Liver (tissue), 8 donors: ENCODE measurements at regions not wholly inside any gene's neighbourhood (a gene's known extent, or its start where the extent isn't known, plus 50 kb on each side); places are given as distances from the start of the nearest gene placed in this dataset.

Source experiments
- DNase-seq: peaks from one replicate; pipeline ENCODE4 v3.0.0-alpha.2; 2017; ENCODE audit warnings: low spot score
- H3K27ac ChIP-seq, 2 donors: one replicate each; pipeline ENCODE4 v1.7.0; 2013; ENCODE audit warnings: inconsistent platforms in 2 of 2, low read length in 2 of 2, control low read depth in 1 of 2, low read depth in 1 of 2, mild to moderate bottlenecking in 1 of 2
- H3K27me3 ChIP-seq, 4 donors: one replicate each; pipeline versions ENCODE4 v1.6.1 to v1.7.0; 2013; ENCODE audit warnings: low read length in 3 of 4, inconsistent platforms in 1 of 4, mild to moderate bottlenecking in 1 of 4, moderate library complexity in 1 of 4; ENCODE audit not compliant: control insufficient read depth in 4 of 4, insufficient read depth in 4 of 4
- H3K36me3 ChIP-seq, 4 donors: one replicate each; pipeline versions ENCODE4 v1.6.1 to v1.7.0; 2013; ENCODE audit warnings: low read length in 3 of 4, mild to moderate bottlenecking in 3 of 4, low read depth in 1 of 4, moderate library complexity in 1 of 4; ENCODE audit not compliant: control insufficient read depth in 4 of 4, insufficient read depth in 3 of 4
- H3K4me1 ChIP-seq, 4 donors: one replicate each; pipeline versions ENCODE4 v1.6.1 to v1.7.0; 2013; ENCODE audit warnings: low read length in 3 of 4, mild to moderate bottlenecking in 3 of 4, moderate library complexity in 1 of 4; ENCODE audit not compliant: control insufficient read depth in 4 of 4, insufficient read depth in 4 of 4
- H3K4me3 ChIP-seq, 3 donors: one replicate each; pipeline versions ENCODE4 v1.6.1 to v1.7.0; 2013; ENCODE audit warnings: low read length in 3 of 3, control low read depth in 1 of 3, low read depth in 1 of 3, mild to moderate bottlenecking in 1 of 3
- H3K9ac ChIP-seq, 2 donors: one replicate each; pipeline ENCODE4 v1.7.0; 2013; ENCODE audit warnings: low read length in 2 of 2, mild to moderate bottlenecking in 2 of 2, moderate library complexity in 2 of 2, control low read depth in 1 of 2, low read depth in 1 of 2
- H3K9me3 ChIP-seq, 4 donors: one replicate each; pipeline versions ENCODE4 v1.6.1 to v1.7.0; 2013; ENCODE audit warnings: low read length in 3 of 4; ENCODE audit not compliant: control insufficient read depth in 4 of 4
- EGR1 ChIP-seq, 2 donors: IDR thresholded peaks; 2 replicates each; pipeline ENCODE4 v1.6.1; 2016 to 2018; ENCODE audit warnings: antibody characterized with exemption in 2 of 2, low read depth in 2 of 2
- FOXA1 ChIP-seq: IDR thresholded peaks from 2 replicates; pipeline ENCODE4 v1.6.1; 2016; ENCODE audit warnings: antibody characterized with exemption
- FOXA2 ChIP-seq: IDR thresholded peaks from 2 replicates; pipeline ENCODE4 v1.6.1; 2016; ENCODE audit warnings: antibody characterized with exemption
- GABPA ChIP-seq, 2 donors: IDR thresholded peaks in 1 of 2; conservative IDR thresholded peaks in 1 of 2; 2 replicates each; pipeline ENCODE4 v1.6.1; 2016; ENCODE audit warnings: antibody characterized with exemption in 2 of 2, mild to moderate bottlenecking in 1 of 2, moderate library complexity in 1 of 2
- HNF4A ChIP-seq, 2 donors: conservative IDR thresholded peaks; 2 replicates each; pipeline ENCODE4 v1.6.1; 2016; ENCODE audit warnings: antibody characterized with exemption in 2 of 2, mild to moderate bottlenecking in 2 of 2
- JUND ChIP-seq, 2 donors: IDR thresholded peaks; 2 replicates each; pipeline ENCODE4 v1.6.1; 2016; ENCODE audit warnings: antibody characterized with exemption in 2 of 2
- NR2F2 ChIP-seq: IDR thresholded peaks from 2 replicates; pipeline ENCODE4 v1.6.1; 2016; ENCODE audit warnings: antibody characterized with exemption
- RAD21 ChIP-seq, 2 donors: IDR thresholded peaks; 2 replicates each; pipeline ENCODE4 v1.6.1; 2016; ENCODE audit warnings: antibody characterized with exemption in 2 of 2, mild to moderate bottlenecking in 2 of 2
- RXRA ChIP-seq, 2 donors: IDR thresholded peaks; 2 replicates each; pipeline ENCODE4 v1.6.1; 2017 to 2018; ENCODE audit warnings: antibody characterized with exemption in 2 of 2, mild to moderate bottlenecking in 1 of 2
- SP1 ChIP-seq: IDR thresholded peaks from 2 replicates; pipeline ENCODE4 v1.6.1; 2018; ENCODE audit warnings: antibody characterized with exemption, mild to moderate bottlenecking
- TAF1 ChIP-seq: conservative IDR thresholded peaks from 2 replicates; pipeline ENCODE4 v1.6.1; 2016; ENCODE audit warnings: antibody characterized with exemption, mild to moderate bottlenecking
- YY1 ChIP-seq: IDR thresholded peaks from 2 replicates; pipeline ENCODE4 v1.6.1; 2016; ENCODE audit warnings: antibody characterized with exemption, mild to moderate bottlenecking
- WGBS: extraction: QIAGEN DNeasy Blood & Tissue Kit; methylation state at CpG from one replicate; pipeline ENCODE4 v1.1.7; 2013; 5-methylcytosine and 5-hydroxymethylcytosine counted together
- TF ChIP-seq, protein P1 (sequence below): fragments of 150-350 bp; IDR thresholded peaks from 2 replicates; pipeline ENCODE4 v1.5.1; 2017; ENCODE audit warnings: improper control_type of control experiment, low read depth, low read length; ENCODE audit not compliant: missing input control
- TF ChIP-seq, protein P2 (sequence below): IDR thresholded peaks from 2 replicates; pipeline ENCODE4 v1.6.1; 2016; ENCODE audit warnings: antibody characterized with exemption
- TF ChIP-seq, protein P3 (sequence below): IDR thresholded peaks from 2 replicates; pipeline ENCODE4 v1.6.1; 2016; ENCODE audit warnings: antibody characterized with exemption
- TF ChIP-seq, protein P4 (sequence below): IDR thresholded peaks from 2 replicates; pipeline ENCODE4 v1.6.1; 2016; ENCODE audit warnings: antibody characterized with exemption
- TF ChIP-seq, protein P5 (sequence below): IDR thresholded peaks from 2 replicates; pipeline ENCODE4 v1.6.1; 2016; ENCODE audit warnings: antibody characterized with exemption, mild to moderate bottlenecking
- donor health status: healthy.
- donor health status: healthy.
- donor health status: healthy.
- donor health status: healthy.
- donor health status: healthy.

DNA sequence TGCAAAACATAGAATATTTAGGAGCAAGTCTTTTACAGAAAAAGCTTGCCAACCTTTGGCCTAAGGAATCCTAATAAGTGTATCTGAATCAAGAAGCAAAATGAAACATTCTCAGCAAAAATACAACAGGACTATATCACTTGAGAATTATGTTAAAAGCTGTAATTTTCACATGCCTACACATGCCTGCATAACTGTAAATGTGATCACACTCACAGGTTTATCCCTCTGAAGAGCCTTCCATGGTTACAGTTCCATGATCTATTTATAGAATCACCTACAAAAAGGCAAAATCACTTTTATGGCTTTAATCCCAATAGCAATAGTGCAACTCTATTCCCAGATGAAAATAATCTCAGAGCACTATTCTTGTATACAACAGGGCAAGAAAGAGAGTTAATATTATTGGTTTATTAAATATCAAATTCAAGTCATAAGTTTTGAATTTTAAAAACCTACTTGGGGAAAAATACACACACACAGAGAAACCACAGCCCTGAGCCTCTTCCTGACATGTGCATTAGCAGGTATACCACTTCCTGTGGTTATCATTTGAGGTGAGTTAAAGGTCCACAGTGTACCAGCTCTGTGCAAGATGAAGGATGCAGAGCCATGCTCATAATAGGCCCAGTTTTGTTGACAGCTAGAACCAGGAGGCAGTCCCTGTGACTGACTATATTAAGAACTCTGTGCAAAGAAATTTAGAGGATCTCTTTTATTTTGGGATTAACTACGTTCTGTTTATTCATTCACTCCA lies 252.5 kb upstream of the TGFBR2 start:
- no peak overlapping the region for H3K4me3 ChIP-seq
- 81% methylated on average over 1 of the region's 1 CpG for whole genome bisulfite sequencing
- no peaks in the 10 kb centered on the region for H3K4me1 ChIP-seq
- TF ChIP-seq EGR1 (IDR thresholded peaks at IDR 0.05; ENCODE audit: low read depth in 2 of 2) (no peak), SP1 (peak; percentile 26)
- H3K36me3 ChIP-seq, result no peaks in the 10 kb centered on the region
- no peak for DNase-seq
- no peaks in the 10 kb centered on the region for H3K27me3 ChIP-seq
- H3K9ac ChIP-seq, result no peak overlapping the region
- no peak overlapping the region for H3K27ac ChIP-seq
- H3K9me3 ChIP-seq, result no peaks in the 10 kb centered on the region

DNA sequence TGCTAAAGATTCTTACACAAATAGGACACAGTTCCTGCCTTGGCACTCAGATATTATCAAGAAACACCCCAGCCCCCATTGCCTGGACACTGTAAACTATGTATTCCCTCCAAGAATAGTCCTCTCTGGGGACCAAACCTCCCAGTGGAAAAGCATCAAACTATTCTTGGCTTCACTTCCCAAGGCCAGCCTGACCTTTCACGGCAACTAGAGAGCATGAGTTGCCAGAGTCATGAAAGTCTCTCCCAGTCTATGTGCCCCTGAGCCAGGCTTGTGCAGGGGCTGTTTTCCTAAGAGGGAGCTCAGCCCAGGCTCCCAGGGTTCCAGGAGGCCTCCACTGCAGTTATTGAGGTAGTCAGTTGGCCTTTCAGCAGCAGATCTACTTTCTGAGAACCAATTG lies 251.9 kb upstream of the TGFBR2 start:
- Histone ChIP-seq H3K4me1 (no peaks in the 10 kb centered on the region), H3K27ac (no peak overlapping the region), H3K4me3 (no peak overlapping the region), H3K36me3 (no peaks in the 10 kb centered on the region), H3K9ac (no peak overlapping the region), H3K9me3 (no peaks in the 10 kb centered on the region), H3K27me3 (no peaks in the 10 kb centered on the region)
- 80% methylated on average over 1 of the region's 1 CpG for WGBS
- no peak for DNase-seq
- TF ChIP-seq, protein P1, sequence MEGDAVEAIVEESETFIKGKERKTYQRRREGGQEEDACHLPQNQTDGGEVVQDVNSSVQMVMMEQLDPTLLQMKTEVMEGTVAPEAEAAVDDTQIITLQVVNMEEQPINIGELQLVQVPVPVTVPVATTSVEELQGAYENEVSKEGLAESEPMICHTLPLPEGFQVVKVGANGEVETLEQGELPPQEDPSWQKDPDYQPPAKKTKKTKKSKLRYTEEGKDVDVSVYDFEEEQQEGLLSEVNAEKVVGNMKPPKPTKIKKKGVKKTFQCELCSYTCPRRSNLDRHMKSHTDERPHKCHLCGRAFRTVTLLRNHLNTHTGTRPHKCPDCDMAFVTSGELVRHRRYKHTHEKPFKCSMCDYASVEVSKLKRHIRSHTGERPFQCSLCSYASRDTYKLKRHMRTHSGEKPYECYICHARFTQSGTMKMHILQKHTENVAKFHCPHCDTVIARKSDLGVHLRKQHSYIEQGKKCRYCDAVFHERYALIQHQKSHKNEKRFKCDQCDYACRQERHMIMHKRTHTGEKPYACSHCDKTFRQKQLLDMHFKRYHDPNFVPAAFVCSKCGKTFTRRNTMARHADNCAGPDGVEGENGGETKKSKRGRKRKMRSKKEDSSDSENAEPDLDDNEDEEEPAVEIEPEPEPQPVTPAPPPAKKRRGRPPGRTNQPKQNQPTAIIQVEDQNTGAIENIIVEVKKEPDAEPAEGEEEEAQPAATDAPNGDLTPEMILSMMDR, result no peak
- TF ChIP-seq TAF1, result no peak
- TF ChIP-seq, protein P2, sequence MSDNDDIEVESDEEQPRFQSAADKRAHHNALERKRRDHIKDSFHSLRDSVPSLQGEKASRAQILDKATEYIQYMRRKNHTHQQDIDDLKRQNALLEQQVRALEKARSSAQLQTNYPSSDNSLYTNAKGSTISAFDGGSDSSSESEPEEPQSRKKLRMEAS, result no peak
- no peak for TF ChIP-seq RXRA (IDR thresholded peaks at IDR 0.05)
- TF ChIP-seq YY1, result no peak
- no peak for TF ChIP-seq JUND (IDR thresholded peaks at IDR 0.05)
- no peak for TF ChIP-seq NR2F2
- no peak for TF ChIP-seq GABPA (IDR thresholded peaks at IDR 0.05 in 1 of 2, conservative IDR thresholded peaks at IDR 0.05 in 1 of 2)
- no peak for TF ChIP-seq RAD21 (IDR thresholded peaks at IDR 0.05)
- TF ChIP-seq, protein P3, sequence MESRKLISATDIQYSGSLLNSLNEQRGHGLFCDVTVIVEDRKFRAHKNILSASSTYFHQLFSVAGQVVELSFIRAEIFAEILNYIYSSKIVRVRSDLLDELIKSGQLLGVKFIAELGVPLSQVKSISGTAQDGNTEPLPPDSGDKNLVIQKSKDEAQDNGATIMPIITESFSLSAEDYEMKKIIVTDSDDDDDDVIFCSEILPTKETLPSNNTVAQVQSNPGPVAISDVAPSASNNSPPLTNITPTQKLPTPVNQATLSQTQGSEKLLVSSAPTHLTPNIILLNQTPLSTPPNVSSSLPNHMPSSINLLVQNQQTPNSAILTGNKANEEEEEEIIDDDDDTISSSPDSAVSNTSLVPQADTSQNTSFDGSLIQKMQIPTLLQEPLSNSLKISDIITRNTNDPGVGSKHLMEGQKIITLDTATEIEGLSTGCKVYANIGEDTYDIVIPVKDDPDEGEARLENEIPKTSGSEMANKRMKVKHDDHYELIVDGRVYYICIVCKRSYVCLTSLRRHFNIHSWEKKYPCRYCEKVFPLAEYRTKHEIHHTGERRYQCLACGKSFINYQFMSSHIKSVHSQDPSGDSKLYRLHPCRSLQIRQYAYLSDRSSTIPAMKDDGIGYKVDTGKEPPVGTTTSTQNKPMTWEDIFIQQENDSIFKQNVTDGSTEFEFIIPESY, result no peak
- no peak for TF ChIP-seq HNF4A (conservative IDR thresholded peaks at IDR 0.05)
- TF ChIP-seq FOXA2, result no peak
- TF ChIP-seq EGR1 (IDR thresholded peaks at IDR 0.05; ENCODE audit: low read depth in 2 of 2), result no peak
- no peak for TF ChIP-seq FOXA1
- no peak for TF ChIP-seq SP1

DNA sequence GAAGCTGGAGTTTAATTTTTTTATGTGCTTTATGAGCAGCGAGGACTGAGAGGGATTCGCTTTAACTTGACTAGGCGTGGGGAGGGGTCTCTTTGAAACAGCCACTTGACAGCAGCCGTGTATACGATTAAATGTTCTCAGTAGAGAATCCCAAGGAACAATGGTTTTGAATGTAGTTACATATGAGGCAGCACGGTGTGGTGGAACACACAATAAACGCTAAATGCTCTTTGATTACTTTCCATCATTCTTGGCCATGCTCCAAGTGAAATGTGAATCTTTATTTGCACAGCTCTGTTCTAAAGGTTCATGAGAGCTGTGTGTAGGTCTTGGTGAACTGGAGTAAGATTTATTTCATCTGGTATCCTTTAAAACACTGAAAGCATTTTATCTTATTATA lies 251.4 kb upstream of the TGFBR2 start:
- H3K36me3 ChIP-seq, result no peaks in the 10 kb centered on the region
- H3K9ac ChIP-seq, result no peak overlapping the region
- H3K27ac ChIP-seq, result no peak overlapping the region
- no peaks in the 10 kb centered on the region for H3K4me1 ChIP-seq
- DNase-seq, result no peak
- WGBS, result 74% methylated on average over 7 of the region's 7 CpGs
- H3K9me3 ChIP-seq, result no peaks in the 10 kb centered on the region
- H3K4me3 ChIP-seq, result no peak overlapping the region
- H3K27me3 ChIP-seq, result no peaks in the 10 kb centered on the region
- TF ChIP-seq FOXA1, result no peak
- TF ChIP-seq NR2F2, result no peak
- TF ChIP-seq, protein P4, sequence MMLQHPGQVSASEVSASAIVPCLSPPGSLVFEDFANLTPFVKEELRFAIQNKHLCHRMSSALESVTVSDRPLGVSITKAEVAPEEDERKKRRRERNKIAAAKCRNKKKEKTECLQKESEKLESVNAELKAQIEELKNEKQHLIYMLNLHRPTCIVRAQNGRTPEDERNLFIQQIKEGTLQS, result no peak
- TF ChIP-seq, protein P3, result no peak
- TF ChIP-seq, protein P5, sequence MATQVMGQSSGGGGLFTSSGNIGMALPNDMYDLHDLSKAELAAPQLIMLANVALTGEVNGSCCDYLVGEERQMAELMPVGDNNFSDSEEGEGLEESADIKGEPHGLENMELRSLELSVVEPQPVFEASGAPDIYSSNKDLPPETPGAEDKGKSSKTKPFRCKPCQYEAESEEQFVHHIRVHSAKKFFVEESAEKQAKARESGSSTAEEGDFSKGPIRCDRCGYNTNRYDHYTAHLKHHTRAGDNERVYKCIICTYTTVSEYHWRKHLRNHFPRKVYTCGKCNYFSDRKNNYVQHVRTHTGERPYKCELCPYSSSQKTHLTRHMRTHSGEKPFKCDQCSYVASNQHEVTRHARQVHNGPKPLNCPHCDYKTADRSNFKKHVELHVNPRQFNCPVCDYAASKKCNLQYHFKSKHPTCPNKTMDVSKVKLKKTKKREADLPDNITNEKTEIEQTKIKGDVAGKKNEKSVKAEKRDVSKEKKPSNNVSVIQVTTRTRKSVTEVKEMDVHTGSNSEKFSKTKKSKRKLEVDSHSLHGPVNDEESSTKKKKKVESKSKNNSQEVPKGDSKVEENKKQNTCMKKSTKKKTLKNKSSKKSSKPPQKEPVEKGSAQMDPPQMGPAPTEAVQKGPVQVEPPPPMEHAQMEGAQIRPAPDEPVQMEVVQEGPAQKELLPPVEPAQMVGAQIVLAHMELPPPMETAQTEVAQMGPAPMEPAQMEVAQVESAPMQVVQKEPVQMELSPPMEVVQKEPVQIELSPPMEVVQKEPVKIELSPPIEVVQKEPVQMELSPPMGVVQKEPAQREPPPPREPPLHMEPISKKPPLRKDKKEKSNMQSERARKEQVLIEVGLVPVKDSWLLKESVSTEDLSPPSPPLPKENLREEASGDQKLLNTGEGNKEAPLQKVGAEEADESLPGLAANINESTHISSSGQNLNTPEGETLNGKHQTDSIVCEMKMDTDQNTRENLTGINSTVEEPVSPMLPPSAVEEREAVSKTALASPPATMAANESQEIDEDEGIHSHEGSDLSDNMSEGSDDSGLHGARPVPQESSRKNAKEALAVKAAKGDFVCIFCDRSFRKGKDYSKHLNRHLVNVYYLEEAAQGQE, result no peak
